EH (cell line): ENCODE measurements at regions not wholly inside any gene's neighbourhood (a gene's known extent, or its start where the extent isn't known, plus 50 kb on each side); places are given as distances from the start of the nearest gene placed in this dataset.
"Not testable (repeated sequence)": the region's sequence is repeated elsewhere in the genome, so short reads cannot be mapped to it uniquely, and the experiment has no call there.

Experiments
- DNase-seq: peaks from one replicate; pipeline ENCODE4 v3.0.0-alpha.2; 2015; ENCODE audit warnings: low read depth

DNA sequence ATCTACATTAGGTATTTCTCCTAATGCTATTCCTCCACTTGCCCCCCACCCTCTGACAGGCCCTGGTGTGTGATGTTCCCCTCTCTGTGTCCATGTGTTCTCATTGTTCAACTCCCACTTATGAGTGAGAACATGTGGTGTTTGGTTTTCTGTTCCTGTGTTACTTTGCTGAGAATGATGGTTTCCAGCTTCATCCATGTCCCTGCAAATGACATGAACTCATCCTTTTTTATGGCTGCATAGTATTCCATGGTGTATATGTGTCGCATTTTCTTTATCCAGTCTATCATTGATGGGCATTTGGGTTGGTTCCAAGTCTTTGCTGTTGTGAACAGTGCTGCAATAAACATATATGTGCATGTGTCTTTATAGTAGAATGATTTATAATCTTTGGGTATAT, 50.6 kb upstream of the GRHL3 start:
- not testable (repeated sequence) for DNase-seq

DNA sequence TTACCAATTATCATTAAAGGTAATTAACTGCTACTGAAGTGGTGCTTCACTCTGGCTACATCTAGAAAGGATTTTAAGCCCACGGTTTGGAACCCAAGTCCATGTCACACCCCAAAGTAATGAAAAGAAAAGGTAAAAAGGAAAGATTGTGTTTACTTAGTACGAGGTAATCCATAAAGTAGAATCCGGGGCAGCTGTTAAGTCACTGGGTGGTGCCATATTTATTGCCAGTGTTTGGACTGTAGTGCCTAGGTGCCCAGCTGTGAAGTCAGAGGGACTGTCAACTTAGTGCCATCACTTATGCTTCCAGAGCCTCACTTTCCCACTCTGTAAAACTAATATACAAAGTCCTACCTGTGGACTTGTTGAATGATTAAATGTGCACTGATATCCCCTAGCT, 52.2 kb upstream of the GRHL3 start:
- no peak for DNase-seq

GRCh38 chr1:24266398-24266941, 52.7 kb upstream of the GRHL3 start:
- peak; percentile 99 for DNase-seq

GRCh38 chr1:24263746-24264145, 55.4 kb upstream of the GRHL3 start:
- peak; percentile 27 for DNase-seq

DNA sequence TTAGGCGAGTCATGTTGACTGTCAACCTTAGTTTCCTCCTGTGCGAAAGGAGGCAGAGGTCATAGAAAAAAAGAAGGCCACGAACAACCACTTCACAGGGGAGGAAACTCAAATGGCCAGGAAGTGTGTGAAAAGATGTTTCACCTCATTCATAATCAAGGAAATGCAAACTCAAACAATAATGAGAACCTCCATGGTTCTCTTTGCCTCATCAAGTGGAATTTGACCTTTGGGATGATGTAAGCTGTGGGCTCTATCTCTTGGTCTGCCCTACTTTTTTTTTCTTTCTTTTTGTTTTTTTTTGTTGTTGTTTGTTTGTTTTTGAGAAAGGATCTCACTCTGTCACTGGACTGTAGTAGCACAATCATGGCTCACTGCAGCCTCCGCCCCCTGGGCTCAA, 55.9 kb upstream of the GRHL3 start:
- no peak for DNase-seq

GRCh38 chr1:24261977-24262376, 57.2 kb upstream of the GRHL3 start:
- no peak for DNase-seq

DNA sequence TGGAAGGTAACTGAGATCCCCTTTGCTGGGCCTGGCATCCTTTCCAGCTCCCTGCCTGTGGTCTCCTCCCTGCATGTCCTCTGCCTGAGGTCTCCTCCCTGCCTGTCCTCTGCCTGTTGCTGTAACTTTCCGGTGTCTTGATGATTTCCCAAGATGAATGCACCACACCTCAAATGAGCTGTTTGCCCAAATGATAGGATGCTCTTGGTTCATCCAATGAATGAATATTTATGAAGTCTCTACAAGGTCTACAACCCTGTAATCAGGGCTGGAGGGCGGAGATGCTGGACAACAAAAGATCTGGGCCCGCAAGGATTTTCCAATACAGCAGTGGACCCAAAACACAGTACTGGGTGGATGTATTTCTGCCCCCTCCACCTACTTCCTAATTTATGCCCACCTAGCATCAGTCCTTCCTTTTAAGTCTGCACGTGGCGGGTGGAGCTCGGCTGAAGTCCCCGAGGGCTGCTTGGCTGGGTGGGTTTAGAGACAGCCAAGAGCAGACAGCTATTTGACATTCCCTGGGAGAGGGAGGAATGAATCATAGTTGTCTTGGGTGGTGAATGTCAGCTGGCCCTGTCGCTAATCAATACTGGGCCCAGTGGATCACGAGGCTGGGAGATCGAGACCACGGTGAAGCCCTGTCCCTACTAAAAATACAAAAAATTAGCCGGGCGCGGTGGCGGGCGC, 60.3 kb upstream of the GRHL3 start:
- no peak for DNase-seq

DNA sequence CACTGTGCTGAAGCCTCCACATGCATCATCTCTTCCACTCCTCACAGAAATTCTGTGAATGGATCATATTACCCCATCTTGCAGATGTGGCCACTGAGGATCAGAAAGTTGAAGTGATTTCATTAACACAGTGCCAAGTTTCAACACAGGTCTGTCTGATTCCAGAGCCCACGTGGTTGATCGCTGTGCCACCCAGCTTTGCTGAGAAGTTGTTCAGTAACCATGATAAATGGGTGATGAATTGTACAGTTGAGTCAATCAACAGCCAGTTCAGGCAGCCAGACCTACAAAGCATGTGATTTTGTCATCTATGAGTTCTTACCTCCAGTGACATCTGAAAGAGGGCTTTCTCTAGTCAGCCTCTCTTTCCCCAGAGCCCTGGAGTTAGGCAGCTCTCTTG, 61.8 kb upstream of the GRHL3 start:
- no peak for DNase-seq

GRCh38 chr1:24256687-24257086, 62.5 kb upstream of the GRHL3 start:
- DNase-seq: no peak

DNA sequence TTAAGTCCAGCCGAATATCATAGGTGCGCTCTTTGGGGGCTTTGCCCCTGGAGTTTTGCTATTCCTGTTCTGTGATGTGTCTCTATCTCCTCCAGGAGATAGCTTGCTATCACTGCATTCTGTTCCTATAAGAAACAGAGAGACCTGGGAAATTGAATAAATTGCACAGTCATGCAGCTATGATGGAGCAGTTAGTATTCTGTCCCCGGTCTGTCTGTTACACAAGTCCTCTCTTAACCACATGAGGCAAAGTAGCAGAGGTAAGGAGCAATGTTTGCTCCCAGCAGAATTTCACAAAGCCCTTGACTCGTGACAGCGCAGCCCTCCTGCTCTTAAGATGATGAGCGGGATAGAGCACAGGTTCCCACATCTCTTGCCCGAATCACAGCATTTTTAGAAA, 63.9 kb upstream of the GRHL3 start:
- DNase-seq: no peak

DNA sequence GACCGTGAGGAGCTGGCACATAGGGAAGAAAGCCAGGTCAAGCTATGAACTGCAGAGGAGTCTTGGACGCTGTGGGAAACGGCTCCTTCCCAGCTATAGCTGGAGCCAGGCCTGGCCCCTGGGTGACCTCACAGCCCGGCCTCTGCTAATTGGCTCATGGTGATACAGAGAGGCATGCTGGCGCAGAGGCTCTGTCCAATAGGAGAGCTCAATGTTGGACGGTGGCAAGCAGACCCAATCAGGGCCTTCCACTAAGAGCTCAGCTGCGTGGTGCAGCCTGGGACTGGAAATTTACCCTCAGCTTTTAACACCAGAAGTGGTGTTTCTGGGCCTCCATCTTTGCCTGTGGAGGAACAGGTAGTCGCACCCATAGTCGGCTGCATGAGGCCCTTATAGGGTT, 64.4 kb upstream of the GRHL3 start:
- DNase-seq: no peak

GRCh38 chr1:24253571-24253970, 65.6 kb upstream of the GRHL3 start:
- DNase-seq: no peak

DNA sequence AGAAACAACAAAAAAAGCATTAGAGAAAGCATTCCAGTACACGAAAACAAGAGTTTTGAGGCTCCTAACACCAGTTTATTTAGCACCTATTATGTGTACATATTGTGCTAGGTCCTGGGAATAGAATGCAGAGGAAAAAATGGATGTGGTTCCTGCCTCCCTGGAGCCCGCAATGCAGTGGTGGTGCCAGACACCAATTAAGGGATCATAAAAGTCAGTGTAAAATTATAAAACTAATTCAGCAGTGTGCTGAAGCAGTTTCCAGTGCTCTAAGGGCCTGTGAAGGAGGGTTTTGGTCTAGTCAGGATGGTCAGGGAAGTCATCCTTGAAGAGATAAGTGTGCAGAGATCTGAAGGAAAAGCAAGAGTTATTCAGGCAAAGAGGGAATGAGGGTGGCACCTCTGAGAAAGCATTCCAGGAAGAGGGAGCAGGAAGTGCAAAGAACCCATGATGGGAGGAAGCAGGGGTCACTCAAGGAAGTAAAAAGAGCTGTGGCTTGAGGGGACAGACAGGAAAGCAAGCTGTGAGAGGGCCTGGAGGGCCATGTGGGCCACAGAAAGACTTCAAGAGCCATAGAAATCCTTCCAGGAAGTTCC, 65.2 kb upstream of the IFNLR1 start:
- DNase-seq: no peak

- no peak for DNase-seq
Measured at GRCh38 chr1:24251501-24251900, 64.4 kb upstream of the IFNLR1 start.

GRCh38 chr1:24250791-24251190, 63.7 kb upstream of the IFNLR1 start:
- no peak for DNase-seq

GRCh38 chr1:24250224-24250623, 63.1 kb upstream of the IFNLR1 start:
- DNase-seq: no peak

DNA sequence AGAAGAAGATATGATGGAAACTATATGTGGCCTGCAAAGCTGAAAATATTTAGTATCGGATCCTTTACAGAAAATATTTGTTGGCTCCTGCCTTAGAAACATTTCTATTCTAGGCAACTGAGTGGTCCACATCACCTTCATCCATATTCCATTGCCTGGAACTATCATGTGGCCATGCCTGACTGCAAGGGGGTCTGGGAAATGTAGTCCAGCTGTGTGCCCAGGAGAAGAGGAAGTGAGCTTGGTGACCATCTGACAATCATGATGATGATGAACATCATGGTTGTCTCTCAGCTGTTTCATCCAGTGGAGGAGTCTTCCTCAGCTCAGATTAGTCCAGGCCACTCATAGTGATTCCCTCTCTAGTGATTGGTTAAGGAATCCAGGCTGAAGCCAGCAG, 61.8 kb upstream of the IFNLR1 start:
- DNase-seq: no peak

GRCh38 chr1:24247337-24247736, 60.2 kb upstream of the IFNLR1 start:
- not testable (repeated sequence) for DNase-seq

DNA sequence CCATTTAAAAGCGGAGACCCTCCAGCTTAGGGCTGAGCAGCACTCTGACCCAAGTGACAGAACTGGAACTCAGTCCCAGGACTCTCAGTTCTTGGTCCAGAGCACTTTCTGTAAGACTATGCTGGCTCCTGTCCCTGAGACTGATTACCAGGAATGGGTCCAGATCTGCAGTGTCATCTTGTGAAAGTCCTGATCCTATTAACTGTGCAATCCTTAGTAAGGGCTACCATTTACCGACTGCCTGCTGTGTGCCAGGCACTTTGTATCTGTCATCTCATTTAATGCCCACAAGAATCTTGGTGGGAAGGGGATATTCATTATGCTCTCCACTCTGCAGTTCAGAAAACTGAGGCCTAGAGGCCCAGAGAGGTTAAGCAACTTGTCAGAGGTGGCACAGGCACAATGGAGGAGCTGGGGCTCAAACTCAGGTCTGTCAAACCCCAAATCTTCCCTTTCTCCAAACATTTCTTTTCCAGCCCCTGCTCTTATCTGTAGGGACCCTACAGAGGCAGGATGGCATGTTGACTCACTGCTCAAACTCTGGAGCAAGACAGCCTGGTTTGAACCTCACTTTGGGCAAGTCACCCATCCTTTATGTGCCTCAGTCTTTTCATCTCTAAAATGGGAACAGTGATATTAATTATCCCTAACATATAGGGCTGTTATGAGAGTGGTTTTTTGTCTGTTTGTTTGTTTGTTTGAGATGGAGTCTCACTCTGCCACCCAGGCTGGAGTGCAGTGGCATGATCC, 57.6 kb upstream of the IFNLR1 start:
- no peak for DNase-seq

DNA sequence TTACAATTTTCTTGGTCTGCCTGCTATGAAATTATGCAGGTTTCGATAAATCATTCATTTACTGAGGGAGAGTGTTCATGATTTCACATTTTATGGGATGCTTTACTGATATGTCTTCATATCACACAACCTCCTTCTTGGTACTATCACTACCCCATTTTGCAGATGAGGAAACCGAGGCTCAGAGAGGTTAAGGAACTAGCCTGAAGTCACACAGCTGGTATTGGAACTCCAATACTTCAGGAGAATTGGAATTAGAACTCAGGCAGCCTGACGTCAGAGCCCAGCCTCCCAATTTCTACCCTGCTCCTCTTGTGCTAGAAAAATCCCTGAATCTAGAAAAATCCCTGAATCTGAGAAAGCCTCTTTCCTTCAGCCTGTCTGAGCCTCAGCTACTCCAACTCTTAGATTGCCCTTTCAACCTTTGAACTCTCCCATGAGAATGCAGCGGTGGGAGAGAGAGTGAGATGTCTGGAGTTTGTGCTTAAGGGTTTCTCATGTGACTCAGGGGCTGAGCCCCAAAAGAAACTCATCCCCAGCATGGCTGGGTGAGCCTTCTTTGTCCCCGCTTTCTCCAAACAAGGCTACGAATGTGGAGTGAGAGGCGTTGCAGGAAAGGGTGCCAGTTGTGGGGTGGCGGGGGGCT, 50.8 kb upstream of the IFNLR1 start:
- no peak for DNase-seq

GRCh38 chr1:24236789-24237371, 49.8 kb upstream of the IFNLR1 start:
- DNase-seq: peak; percentile 33
